NAMALWA (cell line): ENCODE measurements at regions not wholly inside any gene's neighbourhood (a gene's known extent, or its start where the extent isn't known, plus 50 kb on each side); places are given as distances from the start of the nearest gene placed in this dataset.
A peak's percentile ranks its signal among the peaks of the same experiment; 100 is the strongest.

Experiments
- DNase-seq: peaks from one replicate; pipeline ENCODE4 v3.0.0-alpha.2; 2015; ENCODE audit warnings: low spot score

DNA sequence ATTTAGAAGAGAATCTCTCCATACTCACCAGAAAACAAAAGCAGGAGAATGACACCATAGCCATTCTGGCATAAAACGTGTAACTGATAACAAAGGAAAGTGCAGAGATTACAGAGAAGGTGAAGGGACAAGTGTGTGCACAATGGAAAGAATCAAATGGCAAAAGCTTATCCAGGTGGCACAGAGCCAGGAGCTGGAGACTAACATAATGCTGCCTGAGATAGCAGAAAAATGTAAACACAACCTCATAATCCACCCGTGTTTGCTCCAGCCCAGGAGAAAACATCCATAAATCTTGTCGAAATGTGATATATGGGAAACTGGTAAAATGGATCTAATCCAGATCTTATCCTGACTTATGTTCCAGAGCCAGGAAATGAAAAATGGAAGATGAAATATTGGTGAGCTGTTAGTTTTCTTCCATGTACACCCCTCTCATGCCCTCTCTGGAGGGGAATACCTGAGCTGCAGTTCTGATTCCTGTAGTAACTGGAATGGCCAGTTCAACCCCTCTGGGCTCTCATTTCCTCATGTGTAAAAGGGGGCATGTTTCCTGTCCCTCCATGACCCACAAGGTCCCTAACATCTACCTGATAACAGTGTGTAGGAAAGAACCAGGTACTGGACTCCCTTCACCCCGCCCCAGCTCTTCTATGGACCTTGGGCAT lies 212.3 kb upstream of the DAPK1 start:
- no peak for DNase-seq

DNA sequence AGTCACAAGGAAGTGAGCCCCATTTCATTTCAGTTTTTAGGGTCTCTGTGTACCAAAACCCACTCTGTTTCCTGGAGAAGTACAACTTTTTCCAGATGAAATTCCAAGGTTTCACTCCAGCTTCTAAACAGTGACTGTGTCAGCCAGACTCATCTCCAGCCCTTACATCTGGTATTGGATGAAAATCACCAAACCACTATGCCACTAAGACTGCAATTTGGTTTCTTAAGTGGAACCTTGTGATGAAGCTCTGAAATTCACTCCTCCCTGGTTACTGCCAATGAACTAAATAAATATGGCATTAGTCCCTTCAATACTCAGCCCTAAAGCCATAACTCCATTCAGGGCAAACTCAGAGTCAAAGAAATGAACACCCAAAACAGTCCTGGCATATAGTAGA lies 211.2 kb upstream of the DAPK1 start:
- no peak for DNase-seq

DNA sequence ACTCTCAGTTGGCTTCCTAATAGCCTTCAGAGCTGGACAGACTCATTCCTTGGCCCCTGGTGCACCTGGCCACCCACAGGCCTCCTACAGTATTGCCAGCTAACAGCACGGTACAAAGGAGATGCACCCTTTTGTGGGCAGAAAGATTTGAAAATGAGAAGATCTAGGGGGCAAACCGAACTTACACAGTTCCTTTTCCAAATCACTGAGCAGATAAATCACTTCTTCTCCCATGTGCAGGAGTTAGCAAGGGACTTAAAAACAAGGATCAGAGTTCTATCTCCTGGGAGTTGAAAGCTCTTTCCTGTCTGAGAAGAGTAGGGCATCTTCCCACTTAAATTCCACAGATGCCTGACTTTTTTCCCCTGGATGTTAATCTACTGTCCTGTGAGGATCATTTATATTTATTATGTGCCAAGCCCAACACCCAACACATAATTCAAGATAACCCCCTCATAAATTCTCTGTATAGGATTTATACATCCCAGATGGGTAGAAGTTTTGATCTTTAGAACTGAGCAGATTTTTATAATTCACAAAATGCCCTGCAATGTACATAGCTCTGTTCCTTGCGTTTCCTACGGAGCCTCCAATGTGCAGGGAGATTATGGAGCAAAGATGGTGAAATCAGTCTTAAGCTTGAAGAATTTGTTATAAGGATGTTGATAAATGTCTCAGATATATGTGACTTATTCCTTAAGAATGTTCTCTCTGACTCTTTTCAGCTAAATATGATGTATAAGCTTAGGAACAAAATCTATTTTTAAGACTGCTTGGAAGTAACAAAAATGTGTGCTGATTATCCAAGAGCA lies 207.2 kb upstream of the DAPK1 start:
- DNase-seq, result peak; percentile 2

DNA sequence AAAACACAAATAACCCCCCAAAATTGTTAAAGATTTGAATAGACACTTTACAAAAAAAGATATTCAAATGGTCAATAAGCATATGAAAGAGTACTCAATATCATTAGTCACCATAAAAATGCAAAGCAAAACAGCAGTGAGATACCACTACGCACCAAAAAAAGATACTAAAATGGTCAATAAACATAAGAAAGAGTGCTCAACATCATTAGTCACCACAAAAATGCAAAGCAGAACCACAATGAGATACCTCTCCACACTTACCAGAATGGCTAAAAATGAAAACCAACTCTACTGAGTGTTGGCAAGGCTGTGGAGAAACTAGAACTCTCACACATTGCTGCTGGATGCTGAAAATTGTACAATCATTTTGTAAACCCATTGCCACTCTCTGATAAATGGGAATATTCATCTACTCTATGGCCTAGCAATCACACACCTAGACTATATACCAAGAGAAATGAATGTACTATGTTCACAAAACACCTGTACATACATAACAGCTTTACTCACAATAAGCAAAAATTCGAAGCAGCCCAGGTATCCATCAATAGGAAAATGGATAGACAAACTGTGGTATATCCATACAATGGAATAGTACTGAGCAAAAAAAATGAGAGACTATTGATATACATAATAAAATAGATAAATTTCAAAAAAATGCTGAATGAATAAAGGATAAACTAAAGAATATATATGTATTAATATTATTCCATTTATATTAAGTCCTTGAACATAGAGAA lies 205.0 kb upstream of the DAPK1 start:
- DNase-seq, result no peak

DNA sequence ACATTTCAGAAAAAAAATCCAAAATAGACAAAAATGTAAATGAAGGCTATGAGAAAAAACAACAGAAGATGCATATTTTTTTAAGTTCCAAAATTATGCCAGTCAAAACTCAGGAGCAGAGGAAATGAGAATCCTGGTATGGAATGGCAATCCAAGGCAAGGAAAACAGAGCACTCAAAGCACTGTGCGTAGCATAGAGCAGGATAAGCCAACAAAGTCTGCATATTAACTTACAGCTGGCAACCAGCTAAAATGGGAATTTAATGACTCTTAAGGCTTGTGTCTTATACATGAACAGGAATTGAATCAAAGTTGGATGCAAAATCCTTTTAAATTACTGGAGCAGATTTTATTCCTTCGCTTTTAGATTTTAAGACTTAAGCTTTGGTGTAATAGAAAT lies 203.5 kb upstream of the DAPK1 start:
- DNase-seq, result no peak

DNA sequence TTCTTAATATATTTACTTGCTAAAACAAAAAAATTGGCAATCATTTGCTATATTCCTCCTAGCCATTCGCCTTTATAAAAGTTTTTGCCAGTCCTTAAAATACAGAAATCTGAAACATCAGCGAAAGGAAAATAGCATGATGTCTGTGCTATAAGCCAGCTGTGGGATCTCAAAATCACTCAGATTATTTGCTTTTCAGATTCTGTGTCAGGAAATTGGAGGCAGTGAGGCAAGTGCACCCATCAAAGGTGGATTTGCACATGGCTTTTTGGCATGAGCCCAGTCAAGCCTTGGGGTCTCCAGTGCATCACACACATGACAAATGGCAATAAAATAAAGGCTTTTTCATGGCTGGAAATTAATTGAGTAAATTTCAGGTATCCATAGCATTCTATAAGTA lies 196.8 kb upstream of the DAPK1 start:
- no peak for DNase-seq

DNA sequence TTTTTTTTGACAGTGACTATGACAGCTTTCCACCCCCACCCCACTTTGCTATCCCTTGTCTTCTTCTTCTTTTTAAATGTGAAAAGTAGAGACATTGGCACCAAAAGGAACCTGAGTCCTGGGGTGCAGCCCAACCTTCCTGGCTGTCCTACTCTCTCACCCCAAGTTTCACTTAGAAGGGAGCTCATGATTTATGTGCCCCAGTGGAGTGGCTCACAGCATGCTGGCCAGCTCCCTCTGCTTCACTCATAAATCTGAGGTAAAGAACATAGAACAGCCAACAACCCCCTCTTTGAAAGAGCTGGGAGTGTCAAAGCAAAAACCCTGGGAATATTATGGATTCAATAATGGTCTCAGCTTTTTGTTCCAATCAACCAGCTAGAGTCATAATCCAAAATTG lies 196.3 kb upstream of the DAPK1 start:
- no peak for DNase-seq

DNA sequence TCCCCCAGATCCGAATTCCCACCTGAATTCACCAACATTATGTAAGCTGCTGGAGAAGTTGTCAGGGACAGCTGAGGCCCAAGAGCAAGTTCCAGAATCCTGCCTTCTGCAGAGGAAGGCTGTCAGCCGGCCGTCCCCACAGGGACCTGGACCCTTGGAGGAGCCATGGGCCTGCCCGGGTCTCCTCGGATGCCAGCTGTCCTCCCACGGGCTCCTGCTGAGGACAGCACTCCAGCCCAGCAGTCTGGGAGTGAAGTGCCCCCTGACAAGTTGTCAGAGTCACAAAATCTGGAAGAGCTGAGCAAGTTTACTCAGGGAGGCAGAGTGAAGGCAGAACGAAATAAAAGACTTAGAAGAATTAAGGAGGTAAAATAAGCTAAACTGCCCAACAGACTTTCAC lies 192.5 kb upstream of the DAPK1 start:
- DNase-seq, result no peak

DNA sequence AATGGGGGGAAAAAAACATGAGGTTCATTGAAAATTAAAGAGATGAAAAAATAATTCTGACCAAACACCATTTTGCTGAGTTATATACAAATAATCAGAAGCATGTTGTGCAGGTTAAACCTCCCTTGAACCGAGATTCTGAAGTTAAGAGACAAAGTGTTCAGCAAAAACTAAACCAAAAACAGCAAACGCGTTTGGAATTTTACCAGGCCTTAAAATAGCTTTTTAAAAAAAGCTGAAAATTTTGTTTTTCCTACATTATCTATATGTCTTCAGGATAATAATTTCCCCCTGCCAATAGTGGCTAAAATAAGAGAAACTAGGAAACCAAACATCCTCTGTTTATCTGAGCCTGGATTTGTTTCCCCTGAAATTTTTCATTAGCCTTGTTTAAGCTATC lies 191.7 kb upstream of the DAPK1 start:
- DNase-seq, result no peak

DNA sequence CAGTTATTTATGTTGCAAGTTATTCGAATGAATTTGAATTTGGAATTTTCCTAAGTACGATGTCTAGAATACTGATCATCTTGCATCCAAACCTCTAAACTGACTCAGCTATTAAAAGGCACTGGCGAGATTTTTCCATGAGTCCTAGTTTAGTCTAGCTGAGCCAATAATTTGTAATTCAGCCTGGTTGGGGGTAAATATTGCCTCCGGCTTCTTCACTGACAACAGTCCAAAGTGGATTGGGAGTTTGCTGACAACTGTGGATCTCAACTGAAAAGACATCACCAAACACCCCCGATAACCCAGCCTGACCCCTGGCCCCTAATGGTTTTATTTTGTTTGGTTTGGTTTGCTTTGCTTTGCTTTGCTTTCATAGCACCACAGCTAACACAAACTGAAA lies 189.8 kb upstream of the DAPK1 start:
- no peak for DNase-seq

DNA sequence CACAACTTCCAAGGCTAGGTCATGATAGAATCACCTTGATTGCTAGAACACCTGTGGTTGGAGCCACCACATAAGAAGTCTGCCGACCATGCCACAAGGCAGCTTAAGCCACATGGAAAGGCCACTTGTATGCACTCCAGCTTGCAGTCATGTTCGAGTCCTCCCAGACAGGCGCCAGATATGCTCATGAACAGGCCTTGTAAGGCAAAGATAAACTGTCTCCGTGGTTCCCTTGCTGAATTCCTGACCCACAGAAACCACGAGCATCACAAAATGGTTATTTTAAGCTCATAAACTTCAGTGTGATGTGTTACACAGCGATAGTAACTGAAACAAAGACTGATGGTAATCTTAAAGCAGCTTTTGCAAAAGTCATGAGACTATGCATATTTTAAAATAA lies 188.4 kb upstream of the DAPK1 start:
- no peak for DNase-seq

DNA sequence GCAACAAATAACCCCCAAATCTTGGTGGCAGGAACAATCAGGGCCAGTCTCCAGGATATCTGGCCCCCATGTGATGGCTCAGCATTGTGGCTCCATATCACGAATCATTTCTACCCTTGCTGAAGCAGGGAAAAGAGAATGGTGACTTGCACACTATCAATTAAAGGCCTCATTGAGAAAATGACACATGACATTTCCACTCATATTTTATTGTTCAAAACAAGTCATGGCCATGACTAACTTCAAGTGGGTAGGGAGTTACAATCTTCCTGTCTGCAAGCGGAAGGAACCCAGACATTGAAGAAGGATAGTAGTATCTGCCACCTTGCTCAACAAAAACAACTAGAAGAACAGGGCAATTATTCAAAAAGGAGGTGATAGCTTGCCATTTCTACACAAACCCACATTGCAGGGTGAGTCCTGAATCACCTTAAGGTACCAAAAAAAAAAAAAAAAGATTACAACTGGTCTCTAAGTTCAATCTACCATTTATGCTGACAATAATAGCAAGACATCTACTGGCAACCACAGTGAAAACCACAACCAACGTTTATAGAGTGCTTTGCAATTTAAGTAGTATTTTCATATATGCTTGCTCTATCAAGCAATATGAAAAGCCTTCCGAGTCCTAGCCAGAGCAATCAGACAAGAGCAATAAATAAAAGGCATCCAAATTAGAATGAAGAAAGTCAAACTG lies 186.7 kb upstream of the DAPK1 start:
- DNase-seq, result no peak

DNA sequence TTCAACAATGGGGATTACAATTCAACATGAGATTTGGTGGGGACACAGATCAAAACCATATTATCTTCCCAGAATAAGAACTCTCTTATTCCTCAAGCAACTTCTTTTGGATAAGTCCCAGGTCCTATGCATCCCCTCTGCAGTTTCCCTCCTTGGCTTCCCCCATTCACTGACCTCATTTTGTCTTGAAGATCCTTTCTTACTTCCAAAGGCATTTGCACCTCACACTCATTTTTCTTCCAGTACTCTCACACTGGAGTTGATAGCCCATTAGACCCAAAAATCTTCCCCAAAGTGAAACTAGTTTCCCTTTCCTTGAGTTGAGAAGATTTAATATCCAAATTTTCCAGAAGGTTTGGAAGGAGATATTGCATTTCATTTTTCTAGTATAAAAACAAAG lies 178.0 kb upstream of the DAPK1 start:
- no peak for DNase-seq

DNA sequence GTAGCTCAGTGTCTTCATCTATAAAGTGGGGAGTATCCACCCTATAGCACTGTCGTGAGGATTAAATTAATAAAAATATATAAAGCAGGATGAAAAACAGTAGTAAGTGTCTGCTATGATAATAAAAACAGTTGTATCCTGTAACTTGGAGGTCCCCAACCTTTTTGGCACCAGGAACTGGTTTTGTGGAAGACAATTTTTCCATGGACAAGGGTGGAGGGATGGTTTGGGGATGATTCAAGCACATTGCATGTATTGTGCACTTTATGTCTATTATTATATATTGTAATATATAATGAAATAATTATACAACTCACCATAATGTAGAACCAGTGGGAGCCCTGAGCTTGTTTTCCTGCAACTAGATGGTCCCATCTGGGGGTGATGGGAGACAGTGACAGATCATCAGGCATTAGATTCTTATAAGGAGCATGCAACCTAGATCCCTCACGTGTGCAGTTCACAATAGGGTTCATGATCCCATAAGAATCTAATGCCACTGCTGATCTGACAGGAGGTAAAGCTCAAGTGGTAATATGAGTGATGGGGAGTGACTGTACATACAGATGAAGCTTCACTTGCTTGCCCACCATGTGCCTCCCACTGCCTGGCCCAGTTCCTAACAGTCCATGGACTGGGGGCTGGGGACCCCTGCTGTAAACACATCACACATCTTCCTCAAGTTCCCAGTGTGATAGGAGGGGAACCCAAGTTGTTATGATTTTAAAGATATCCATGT lies 177.4 kb upstream of the DAPK1 start:
- no peak for DNase-seq

DNA sequence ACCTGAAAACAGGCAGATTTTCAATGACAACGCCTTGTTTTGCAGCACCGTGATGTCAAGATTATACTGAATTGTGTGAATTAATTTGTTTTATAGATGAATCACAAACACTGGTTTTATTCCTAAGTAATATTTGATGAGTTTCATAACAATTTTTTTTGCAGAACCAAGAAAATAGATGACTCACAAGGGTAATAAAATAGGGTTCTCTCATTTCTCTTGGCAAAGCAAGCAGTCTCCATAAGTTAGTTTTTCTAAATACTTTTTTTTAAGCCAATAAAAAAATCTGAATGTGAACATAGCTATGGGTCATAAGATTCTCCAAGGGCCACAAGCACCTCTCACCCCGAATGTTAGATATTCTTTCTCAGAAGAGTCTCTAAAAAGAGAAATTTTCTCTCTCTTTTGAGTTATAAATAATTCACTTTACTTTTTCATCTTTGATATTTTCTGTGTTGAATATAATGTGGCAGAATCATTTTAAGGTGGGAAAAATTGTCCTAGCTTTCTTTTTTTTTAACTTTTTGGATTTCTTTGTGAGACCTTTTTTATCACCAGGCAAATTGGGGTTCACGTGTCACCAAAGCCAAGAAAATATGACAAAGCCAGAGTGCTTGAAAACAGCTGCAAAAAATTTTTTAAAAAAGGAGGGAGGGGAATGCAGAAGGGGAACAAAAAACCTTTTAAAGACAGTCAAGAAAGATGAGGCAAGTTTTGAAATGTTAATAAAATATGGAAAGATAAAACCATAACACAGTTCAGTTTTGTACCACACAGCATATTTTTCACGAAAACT lies 174.6 kb upstream of the DAPK1 start:
- no peak for DNase-seq

DNA sequence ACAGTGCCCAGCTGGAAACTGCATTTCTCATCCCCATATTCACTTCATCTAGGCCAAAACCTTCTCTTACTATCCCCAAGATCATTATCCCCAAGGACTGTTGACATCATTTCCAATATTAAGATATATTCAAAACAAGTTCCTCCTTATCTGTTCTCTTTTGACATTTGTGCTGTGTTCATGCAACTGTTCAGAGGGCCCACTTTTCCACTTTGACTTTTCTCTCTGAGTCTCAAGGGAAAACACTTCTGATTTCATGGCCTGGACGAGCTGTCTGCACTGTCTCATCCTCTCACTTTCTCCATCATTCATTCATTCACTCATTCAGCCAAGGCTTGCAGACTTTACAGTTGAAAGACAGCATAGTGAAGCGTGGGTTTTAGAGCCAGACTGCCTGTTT lies 173.7 kb upstream of the DAPK1 start:
- DNase-seq, result no peak

DNA sequence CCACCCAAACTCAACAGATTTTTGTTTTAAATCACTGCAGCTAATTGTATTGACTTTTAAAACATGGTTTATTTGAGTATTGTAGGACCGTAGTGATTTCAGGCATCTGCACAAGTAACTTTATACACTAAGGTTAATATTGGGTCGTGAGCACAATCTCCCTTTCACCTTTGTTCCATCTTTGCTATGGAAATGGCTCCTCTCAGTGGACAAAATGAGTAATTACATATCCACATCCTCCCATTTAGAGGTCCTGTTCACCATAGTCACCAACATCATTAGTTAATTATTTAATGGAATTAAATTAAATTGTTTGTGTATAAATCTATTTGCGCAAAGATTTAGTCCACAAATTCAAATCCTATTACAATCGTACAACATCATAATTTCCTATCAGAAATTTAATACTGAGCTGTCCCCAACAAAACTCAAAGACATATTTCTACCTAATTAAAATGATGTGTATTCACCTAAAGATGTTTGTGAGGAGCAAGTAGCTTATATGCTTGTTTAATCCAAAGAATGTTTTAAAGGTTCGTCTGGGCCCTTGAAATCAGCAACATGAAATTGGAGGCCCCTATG lies 173.0 kb upstream of the DAPK1 start:
- peak; percentile 71 for DNase-seq

DNA sequence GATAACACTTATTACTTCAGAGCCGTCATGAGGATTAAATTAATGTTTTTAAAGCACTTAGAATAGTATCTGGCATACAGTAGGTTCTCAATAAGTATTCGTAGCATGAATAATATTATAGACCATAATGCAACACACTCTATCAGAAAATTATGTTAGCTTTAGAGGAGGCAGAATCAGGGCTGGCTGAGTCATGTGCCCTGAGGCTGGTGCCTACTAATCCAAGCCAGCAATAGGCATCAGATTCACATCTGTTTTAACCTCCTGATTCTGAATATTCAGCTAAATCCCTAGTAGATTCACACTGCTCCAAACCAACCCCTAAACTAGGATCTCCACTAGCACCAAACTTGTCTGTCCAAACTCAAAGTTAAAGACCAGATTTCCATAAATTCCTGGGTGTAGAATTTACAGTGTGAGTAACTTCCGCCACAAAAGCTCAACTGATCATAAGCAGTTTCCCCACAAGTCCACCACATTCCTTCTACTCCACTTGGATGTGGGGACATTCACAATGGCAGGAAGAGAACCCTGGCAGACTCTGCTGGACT lies 170.0 kb upstream of the DAPK1 start:
- no peak for DNase-seq

DNA sequence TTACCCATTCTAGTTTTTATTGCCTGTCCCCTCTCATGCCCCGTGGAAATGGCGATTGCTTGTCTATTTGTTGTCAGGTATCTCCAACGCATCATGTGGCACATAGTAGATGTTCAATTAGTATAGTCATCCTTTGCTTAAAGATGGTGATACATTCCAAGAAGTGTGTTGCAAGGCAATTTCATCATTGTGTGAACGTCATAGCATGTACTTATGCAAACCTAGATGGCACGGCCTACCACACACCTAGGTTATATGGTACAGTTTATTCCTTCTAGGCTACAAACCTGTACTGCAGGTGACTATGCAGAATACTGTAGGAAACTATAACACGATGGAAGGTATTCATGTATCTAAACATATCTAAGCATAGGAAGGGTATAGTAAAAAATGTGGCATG lies 163.9 kb upstream of the DAPK1 start:
- no peak for DNase-seq

DNA sequence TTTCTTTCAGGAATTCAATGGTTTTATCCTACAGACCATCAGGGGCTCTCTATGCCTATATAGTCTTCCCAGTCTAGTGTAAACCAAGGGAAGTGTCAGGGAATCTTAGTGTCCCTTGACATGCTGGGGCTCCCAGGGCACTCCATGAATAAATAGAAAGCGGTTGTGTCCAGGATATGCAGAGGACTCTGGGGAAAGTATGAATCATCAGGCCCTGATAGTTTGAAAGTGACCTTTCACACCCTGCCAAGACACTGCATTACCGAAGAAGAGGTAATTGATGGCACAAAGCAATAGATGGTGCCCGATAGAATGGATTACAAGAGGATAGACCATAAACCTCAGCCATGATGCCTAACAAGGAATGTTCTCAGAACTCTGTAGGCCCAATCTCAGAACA lies 163.3 kb upstream of the DAPK1 start:
- no peak for DNase-seq
